HG03159 (cell line): ENCODE measurements at regions not wholly inside any gene's neighbourhood (a gene's known extent, or its start where the extent isn't known, plus 50 kb on each side); places are given as distances from the start of the nearest gene placed in this dataset.

Experiments
- ATAC-seq: cut with Tn5 transposase; IDR thresholded peaks from one replicate; pipeline ENCODE4 v1.9.1; 2021; ENCODE audit warnings: mild to moderate bottlenecking, moderate library complexity; ENCODE audit not compliant: unreplicated experiment

GRCh38 chr4:132240081-132240480 lies 909.0 kb upstream of the PCDH10 start:
- no peak for ATAC-seq

GRCh38 chr4:132245319-132245718 lies 903.8 kb upstream of the PCDH10 start:
- ATAC-seq, result no peak

- ATAC-seq, result no peak
Measured at GRCh38 chr4:132264176-132264575, 884.9 kb upstream of the PCDH10 start.

GRCh38 chr4:132266374-132266773 lies 882.7 kb upstream of the PCDH10 start:
- no peak for ATAC-seq

- ATAC-seq, result no peak
Measured at GRCh38 chr4:132267321-132267720, 881.8 kb upstream of the PCDH10 start.

- no peak for ATAC-seq
Measured at GRCh38 chr4:132269303-132269990, 879.6 kb upstream of the PCDH10 start.

- no peak for ATAC-seq
Measured at GRCh38 chr4:132275583-132276121, 873.4 kb upstream of the PCDH10 start.

GRCh38 chr4:132276185-132276584 lies 872.9 kb upstream of the PCDH10 start:
- no peak for ATAC-seq

- ATAC-seq, result no peak
Measured at GRCh38 chr4:132276989-132277388, 872.1 kb upstream of the PCDH10 start.

GRCh38 chr4:132281733-132282132 lies 867.4 kb upstream of the PCDH10 start:
- no peak for ATAC-seq

GRCh38 chr4:132284910-132285426 lies 864.1 kb upstream of the PCDH10 start:
- ATAC-seq, result no peak

- ATAC-seq, result no peak
Measured at GRCh38 chr4:132297346-132297745, 851.7 kb upstream of the PCDH10 start.

- no peak for ATAC-seq
Measured at GRCh38 chr4:132299841-132300240, 849.3 kb upstream of the PCDH10 start.

- no peak for ATAC-seq
Measured at GRCh38 chr4:132312521-132312920, 836.6 kb upstream of the PCDH10 start.

- ATAC-seq, result no peak
Measured at GRCh38 chr4:132313852-132314251, 835.2 kb upstream of the PCDH10 start.

- no peak for ATAC-seq
Measured at GRCh38 chr4:132316738-132317137, 832.4 kb upstream of the PCDH10 start.

- ATAC-seq, result no peak
Measured at GRCh38 chr4:132317923-132318322, 831.2 kb upstream of the PCDH10 start.

- ATAC-seq, result no peak
Measured at GRCh38 chr4:132328761-132329160, 820.3 kb upstream of the PCDH10 start.

- no peak for ATAC-seq
Measured at GRCh38 chr4:132330994-132331393, 818.1 kb upstream of the PCDH10 start.

GRCh38 chr4:132332932-132333723 lies 816.0 kb upstream of the PCDH10 start:
- ATAC-seq, result no peak

- no peak for ATAC-seq
Measured at GRCh38 chr4:132333724-132334047, 815.4 kb upstream of the PCDH10 start.

GRCh38 chr4:132334081-132334480 lies 815.0 kb upstream of the PCDH10 start:
- ATAC-seq, result no peak
